ENCODE measurements at regions not wholly inside any gene's neighbourhood (a gene's known extent, or its start where the extent isn't known, plus 50 kb on each side); places are given as distances from the start of the nearest gene placed in this dataset.

- H3K27me3 ChIP-seq (ENCODE audit: insufficient read depth): no peaks in the 10 kb centered on the region
- H4K20me1 ChIP-seq (ENCODE audit: insufficient read depth): no peaks in the 10 kb centered on the region
- no peaks in the 10 kb centered on the region for H3K79me2 ChIP-seq (ENCODE audit: insufficient read depth)
- H3K9me3 ChIP-seq: no peaks in the 10 kb centered on the region
- no peaks in the 10 kb centered on the region for H3K9me2 ChIP-seq
- 88% methylated on average over 1 of the region's 1 CpG for WGBS (ENCODE audit: low lambda C conversion rate)
- POLR2A ChIA-PET: no interaction called here
- no peak overlapping the region for H3K4me3 ChIP-seq (ENCODE audit: low read depth in 2 of 2, low read length in 1 of 2)
- H3K4me1 ChIP-seq (ENCODE audit: control insufficient read depth in 1 of 2, insufficient read depth in 2 of 2, low read depth in 1 of 2, low read length in 1 of 2): peaks cover 0 to 10% of the 10 kb centered on the region in 2 experiments; a peak in 1 of 4 replicates
- no peak overlapping the region for H2AFZ ChIP-seq (ENCODE audit: low read depth)
- TF ChIP-seq GATA2 (CRISPR knock-in tag; IDR thresholded peaks at IDR 0.05) (no peak), RFX5 (IDR thresholded peaks at IDR 0.05; ENCODE audit: low read length) (no peak), POLR2AphosphoS5 (IDR thresholded peaks at IDR 0.05; ENCODE audit: low read depth, low read length) (no peak), REST (IDR thresholded peaks at IDR 0.05; ENCODE audit: low read depth, low read length) (no peak), FOSL2 (IDR thresholded peaks at IDR 0.05; ENCODE audit: borderline replicate concordance, low read depth) (no peak), TAF1 (IDR thresholded peaks at IDR 0.05; ENCODE audit: borderline replicate concordance, low read depth, low read length) (no peak), EZH2phosphoT487 (IDR thresholded peaks at IDR 0.05; ENCODE audit: borderline replicate concordance, low read depth) (no peak), CTCF (IDR thresholded peaks at IDR 0.05) (no peak), ELF1 (IDR thresholded peaks at IDR 0.05) (no peak), CHD2 (IDR thresholded peaks at IDR 0.05; ENCODE audit: low read length, partially characterized antibody) (no peak), USF1 (IDR thresholded peaks at IDR 0.05; ENCODE audit: borderline replicate concordance, low read depth) (no peak), FOXJ3 (CRISPR knock-in tag; IDR thresholded peaks at IDR 0.05) (no peak), FOXM1 (IDR thresholded peaks at IDR 0.05; ENCODE audit: low read depth) (no peak), GABPA (IDR thresholded peaks at IDR 0.05; ENCODE audit: low read depth) (no peak), NRF1 (IDR thresholded peaks at IDR 0.05; ENCODE audit: low read depth, low read length) (no peak), SIN3A (IDR thresholded peaks at IDR 0.05; ENCODE audit: borderline replicate concordance, low read depth, low read length) (no peak), MXI1 (IDR thresholded peaks at IDR 0.05; ENCODE audit: low read depth, low read length) (no peak)
- TF ChIP-seq, protein P1, sequence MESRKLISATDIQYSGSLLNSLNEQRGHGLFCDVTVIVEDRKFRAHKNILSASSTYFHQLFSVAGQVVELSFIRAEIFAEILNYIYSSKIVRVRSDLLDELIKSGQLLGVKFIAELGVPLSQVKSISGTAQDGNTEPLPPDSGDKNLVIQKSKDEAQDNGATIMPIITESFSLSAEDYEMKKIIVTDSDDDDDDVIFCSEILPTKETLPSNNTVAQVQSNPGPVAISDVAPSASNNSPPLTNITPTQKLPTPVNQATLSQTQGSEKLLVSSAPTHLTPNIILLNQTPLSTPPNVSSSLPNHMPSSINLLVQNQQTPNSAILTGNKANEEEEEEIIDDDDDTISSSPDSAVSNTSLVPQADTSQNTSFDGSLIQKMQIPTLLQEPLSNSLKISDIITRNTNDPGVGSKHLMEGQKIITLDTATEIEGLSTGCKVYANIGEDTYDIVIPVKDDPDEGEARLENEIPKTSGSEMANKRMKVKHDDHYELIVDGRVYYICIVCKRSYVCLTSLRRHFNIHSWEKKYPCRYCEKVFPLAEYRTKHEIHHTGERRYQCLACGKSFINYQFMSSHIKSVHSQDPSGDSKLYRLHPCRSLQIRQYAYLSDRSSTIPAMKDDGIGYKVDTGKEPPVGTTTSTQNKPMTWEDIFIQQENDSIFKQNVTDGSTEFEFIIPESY (IDR thresholded peaks at IDR 0.05; ENCODE audit: borderline replicate concordance, low read depth): no peak
- DNase-seq: no peak
- CTCF ChIA-PET: no interaction called here
- no peak overlapping the region for H3K9ac ChIP-seq
- no peak overlapping the region for H3K4me2 ChIP-seq
- no peak overlapping the region for H3K27ac ChIP-seq (ENCODE audit: low read depth in 2 of 2, low read length in 1 of 2)
- no peaks in the 10 kb centered on the region for H3K36me3 ChIP-seq (replicated peaks in 1 of 2; ENCODE audit: control insufficient read depth in 1 of 2, insufficient read depth in 2 of 2, low read length in 1 of 2)
- H3F3A ChIP-seq (replicated peaks; ENCODE audit: insufficient read depth): no peaks in the 10 kb centered on the region
Observed at GRCh38 chr4:123216543-123216942, 180.1 kb upstream of the SPRY1 start.

Data from SK-N-SH (cell line).